ENCODE measurements at regions not wholly inside any gene's neighbourhood (a gene's known extent, or its start where the extent isn't known, plus 50 kb on each side); places are given as distances from the start of the nearest gene placed in this dataset.

GRCh38 chr5:109998208-109998607 is 308.5 kb downstream of the MAN2A1 start:
- TF ChIP-seq EZH2 (IDR thresholded peaks at IDR 0.05; ENCODE audit: borderline replicate concordance, low read depth, low read length, severe bottlenecking) (no peak), CTCF (IDR thresholded peaks at IDR 0.05; ENCODE audit: extremely low read depth in 1 of 2, insufficient read depth in 1 of 2, low read depth in 1 of 2, low read length in 2 of 2) (no peak), POLR2AphosphoS5 (IDR thresholded peaks at IDR 0.05; ENCODE audit: insufficient read depth, low read depth, low read length) (no peak), POLR2A (IDR thresholded peaks at IDR 0.05; ENCODE audit: low read depth, low read length) (no peak), MYC (IDR thresholded peaks at IDR 0.05; ENCODE audit: low read depth, low read length) (no peak), FOS (IDR thresholded peaks at IDR 0.05; ENCODE audit: borderline replicate concordance, insufficient read depth, low read length) (no peak), JUN (IDR thresholded peaks at IDR 0.05; ENCODE audit: borderline replicate concordance, insufficient read depth, insufficient read length, low read depth) (no peak), MAX (IDR thresholded peaks at IDR 0.05; ENCODE audit: insufficient read depth, insufficient read length) (no peak), GATA2 (IDR thresholded peaks at IDR 0.05; ENCODE audit: insufficient read depth, insufficient read length, low read depth, low read length) (no peak)

Data from endothelial cell of umbilical vein (primary cell).